COLO668 (cell line): ENCODE measurements at regions not wholly inside any gene's neighbourhood (a gene's known extent, or its start where the extent isn't known, plus 50 kb on each side); places are given as distances from the start of the nearest gene placed in this dataset.

Experiments used
- DNase-seq: peaks from one replicate; lab custom pipeline; 2025; ENCODE audit not compliant: unreplicated experiment; lab: John Stamatoyannopoulos, UW

DNA sequence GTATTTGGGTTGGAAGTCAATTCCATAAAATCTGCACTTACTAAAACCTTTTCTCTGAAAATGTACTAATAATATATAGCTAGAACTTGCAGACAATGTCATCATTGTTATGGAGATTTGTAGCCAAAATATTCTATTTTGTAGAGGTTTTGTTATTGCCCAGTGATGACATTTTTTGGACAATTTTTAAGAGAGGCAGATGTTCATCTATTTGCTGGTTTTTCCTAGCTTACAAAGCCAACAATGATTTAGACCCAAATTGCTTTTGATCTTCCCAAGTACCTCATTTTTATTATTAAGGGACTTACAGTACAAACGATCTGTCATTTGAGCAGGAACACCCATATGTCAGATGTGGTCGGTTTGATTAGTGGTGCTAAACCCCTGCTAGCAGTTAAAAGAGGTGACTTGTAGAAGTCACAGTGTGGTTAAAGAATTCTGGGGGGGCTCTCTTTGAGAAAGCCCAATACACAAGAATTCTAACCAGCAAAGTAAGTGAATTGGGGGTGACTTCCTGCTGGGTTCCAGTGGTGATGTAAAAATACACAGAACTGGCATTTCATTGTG is 136.2 kb downstream of the KIT start:
- no peak for DNase-seq
